Stimulated activated naive B cell treated with anti-CD40 and anti-IgM and Interleukin-4, amounts not matched to agents 10 μg/mL and 1 μg/mL and 100 μg/mL, for 72 hours (primary cell): ENCODE measurements at regions not wholly inside any gene's neighbourhood (a gene's known extent, or its start where the extent isn't known, plus 50 kb on each side); places are given as distances from the start of the nearest gene placed in this dataset.

Experiments used
- ATAC-seq, 2 donors: fragments of 150-1000 bp; cut with Tn5 transposase; replicated peaks; 2 replicates each; pipeline ENCODE4 v1.10.0; 2021; ENCODE audit warnings: moderate library complexity in 1 of 2
- DNase-seq: peaks from one replicate; pipeline ENCODE4 v3.0.0; 2021
- H3K27ac Mint-ChIP-seq: one replicate; pipeline ENCODE4 v1.8.0; 2022; ENCODE audit warnings: mild to moderate bottlenecking, mixed read lengths
- H3K27me3 Mint-ChIP-seq, 2 donors: one replicate each; pipeline ENCODE4 v1.8.0; 2022; ENCODE audit warnings: mixed read lengths in 2 of 2
- H3K36me3 Mint-ChIP-seq, 2 donors: one replicate each; pipeline ENCODE4 v1.8.0; 2022; ENCODE audit warnings: mixed read lengths in 2 of 2, mild to moderate bottlenecking in 1 of 2
- H3K4me1 Mint-ChIP-seq, 2 donors: one replicate each; pipeline ENCODE4 v1.8.0; 2022; ENCODE audit warnings: mixed read lengths in 2 of 2, mild to moderate bottlenecking in 1 of 2
- H3K4me3 Mint-ChIP-seq, 2 donors: one replicate each; pipeline ENCODE4 v1.8.0; 2022; ENCODE audit warnings: mild to moderate bottlenecking in 2 of 2, mixed read lengths in 2 of 2, moderate library complexity in 1 of 2
- H3K9me3 Mint-ChIP-seq, 2 donors: one replicate each; pipeline ENCODE4 v1.8.0; 2022; ENCODE audit warnings: mixed read lengths in 2 of 2, mild to moderate bottlenecking in 1 of 2

GRCh38 chr9:86660146-86660943 lies 287.0 kb downstream of the GAS1 start:
- DNase-seq (no peak), ATAC-seq (no peak)
- Mint-ChIP-seq H3K27ac (no peak overlapping the region), H3K36me3 (no peaks in the 10 kb centered on the region), H3K4me3 (no peak overlapping the region), H3K4me1 (no peaks in the 10 kb centered on the region), H3K9me3 (peaks cover 0 to 7% of the 10 kb centered on the region in 2 donors), H3K27me3 (no peaks in the 10 kb centered on the region)

DNA sequence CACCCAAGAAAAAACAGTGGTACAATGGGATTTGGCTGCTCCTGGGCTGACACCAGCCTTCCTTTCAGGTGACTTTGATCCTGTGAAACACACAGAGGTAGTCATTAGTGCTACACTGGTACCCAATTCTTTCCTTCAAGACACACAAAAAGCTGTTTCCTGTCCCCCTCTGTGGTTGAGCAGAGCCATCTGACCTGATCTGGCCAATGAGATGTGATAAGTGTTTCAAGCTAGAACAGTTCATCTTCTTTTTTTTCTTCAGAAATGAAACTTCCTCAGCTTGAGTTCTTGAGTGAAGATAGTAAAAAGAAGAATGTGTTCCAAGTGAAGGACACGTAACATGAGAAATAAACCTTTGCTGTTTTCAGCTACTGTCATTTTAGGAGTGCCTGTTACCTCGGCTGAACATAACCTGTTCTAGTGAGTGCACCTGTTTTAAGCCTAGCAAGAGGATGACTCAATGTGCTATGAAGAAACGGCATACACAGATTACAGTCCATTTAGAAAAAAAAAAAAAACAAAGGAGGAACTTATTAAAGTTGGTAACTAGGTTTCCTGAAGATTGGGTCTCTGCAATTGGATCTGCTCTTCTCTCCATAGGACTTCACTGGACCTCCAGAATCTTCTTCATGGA lies 287.8 kb downstream of the GAS1 start:
- H3K9me3 Mint-ChIP-seq: peaks cover 0 to 10% of the 10 kb centered on the region in 2 donors
- DNase-seq (no peak), ATAC-seq (no peak)
- H3K4me1 Mint-ChIP-seq: no peaks in the 10 kb centered on the region
- no peak overlapping the region for H3K4me3 Mint-ChIP-seq
- H3K27ac Mint-ChIP-seq: no peak overlapping the region
- no peaks in the 10 kb centered on the region for H3K36me3 Mint-ChIP-seq
- no peaks in the 10 kb centered on the region for H3K27me3 Mint-ChIP-seq

DNA sequence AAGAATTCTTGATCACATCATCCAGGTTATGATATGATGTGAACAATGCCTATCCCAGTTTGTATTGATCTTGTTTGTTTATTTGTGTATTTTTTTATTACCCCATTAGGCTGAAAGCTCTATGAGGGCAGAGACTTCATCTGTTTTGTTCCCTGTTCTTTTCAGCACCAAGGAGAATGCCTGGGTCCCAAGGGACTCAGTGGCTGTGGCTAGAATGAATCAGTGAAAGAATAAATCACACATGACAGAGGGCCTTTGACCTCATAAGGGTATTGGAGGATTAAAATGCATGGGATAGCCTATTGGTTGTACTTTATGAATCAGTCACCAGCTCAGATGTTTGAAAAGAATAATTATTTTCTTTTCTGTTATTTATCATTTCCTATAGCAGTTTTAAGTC lies 292.2 kb downstream of the GAS1 start:
- no peak for DNase-seq
- Mint-ChIP-seq H3K9me3 (peaks cover 7 to 15% of the 10 kb centered on the region in 2 donors), H3K27ac (no peak overlapping the region), H3K27me3 (no peaks in the 10 kb centered on the region), H3K36me3 (no peaks in the 10 kb centered on the region), H3K4me3 (no peak overlapping the region), H3K4me1 (peaks cover 0 to 2% of the 10 kb centered on the region in 2 donors)
- no peak for ATAC-seq

DNA sequence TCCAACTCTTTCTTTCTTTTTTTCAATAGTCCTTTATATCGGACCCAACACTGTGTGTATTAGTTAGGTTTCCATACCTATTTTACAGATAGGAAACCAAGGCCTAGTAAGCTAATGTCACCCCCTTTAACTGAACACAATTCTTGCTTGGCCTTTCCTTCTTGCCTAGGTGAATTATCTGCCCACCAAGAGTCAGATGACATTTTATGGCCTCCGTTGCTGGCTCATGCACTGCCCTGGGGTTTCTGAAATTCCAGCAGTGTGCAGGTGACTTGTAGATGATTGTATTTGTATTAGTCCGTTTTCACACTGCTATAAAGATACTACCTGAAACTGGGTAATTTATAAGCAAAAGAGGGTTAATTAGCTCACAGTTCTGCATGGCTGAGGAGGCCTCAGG lies 293.8 kb downstream of the GAS1 start:
- ATAC-seq (no peak), DNase-seq (no peak)
- Mint-ChIP-seq H3K4me3 (no peak overlapping the region), H3K4me1 (peaks cover 0 to 5% of the 10 kb centered on the region in 2 donors), H3K27ac (no peak overlapping the region), H3K36me3 (no peaks in the 10 kb centered on the region), H3K27me3 (no peaks in the 10 kb centered on the region), H3K9me3 (peaks cover 7 to 15% of the 10 kb centered on the region in 2 donors)

DNA sequence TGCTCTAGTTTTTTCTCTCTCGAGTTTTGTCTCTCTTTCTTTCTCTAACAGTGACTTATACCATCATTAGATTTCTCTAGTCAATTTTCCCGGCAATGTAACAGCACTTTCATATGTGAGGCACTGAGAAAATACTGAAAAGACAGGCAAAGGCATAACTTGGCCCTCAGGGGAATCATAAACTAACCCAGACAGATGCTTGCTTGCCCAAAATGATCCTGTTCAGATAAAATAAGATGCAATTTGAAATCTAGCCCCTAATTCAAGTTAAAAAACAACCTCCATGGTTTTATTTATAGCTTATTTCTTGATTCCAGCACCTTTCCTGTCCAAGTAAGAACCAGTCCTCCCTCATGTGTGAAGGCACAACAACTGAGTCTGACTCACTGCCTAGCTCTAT lies 294.6 kb downstream of the GAS1 start:
- no peak overlapping the region for H3K27ac Mint-ChIP-seq
- ATAC-seq (no peak), DNase-seq (no peak)
- peaks cover 7 to 15% of the 10 kb centered on the region in 2 donors for H3K9me3 Mint-ChIP-seq
- H3K27me3 Mint-ChIP-seq: no peaks in the 10 kb centered on the region
- peaks cover 0 to 5% of the 10 kb centered on the region in 2 donors for H3K4me1 Mint-ChIP-seq
- no peaks in the 10 kb centered on the region for H3K36me3 Mint-ChIP-seq
- H3K4me3 Mint-ChIP-seq: no peak overlapping the region

GRCh38 chr9:86649913-86650312 lies 295.7 kb upstream of the TUT7 start:
- Mint-ChIP-seq H3K4me1 (peaks cover 0 to 5% of the 10 kb centered on the region in 2 donors), H3K27ac (no peak overlapping the region), H3K9me3 (peaks cover 6 to 7% of the 10 kb centered on the region in 2 donors), H3K36me3 (no peaks in the 10 kb centered on the region), H3K27me3 (no peaks in the 10 kb centered on the region), H3K4me3 (no peak overlapping the region)
- DNase-seq (no peak), ATAC-seq (no peak)

DNA sequence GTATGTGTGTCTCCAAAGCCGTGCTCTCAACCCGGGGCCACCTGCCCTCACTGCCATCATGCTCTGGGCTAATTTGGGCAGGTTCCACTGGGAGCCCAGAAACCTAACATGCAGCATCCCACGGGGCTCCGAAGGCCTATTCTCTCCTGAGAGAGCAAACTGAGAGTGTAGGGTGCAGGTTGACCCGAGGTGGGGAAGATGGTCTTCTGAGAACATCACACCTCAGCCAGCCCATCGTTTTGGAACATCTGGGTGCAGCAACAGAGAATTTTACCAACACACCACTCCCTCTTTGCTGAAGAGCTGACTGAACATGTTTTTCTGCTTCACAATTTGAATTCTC lies 294.6 kb upstream of the TUT7 start:
- H3K9me3 Mint-ChIP-seq: peaks cover 5 to 6% of the 10 kb centered on the region in 2 donors
- no peak for ATAC-seq

GRCh38 chr9:86648156-86648827 lies 294.1 kb upstream of the TUT7 start:
- Mint-ChIP-seq H3K36me3 (no peaks in the 10 kb centered on the region), H3K4me3 (no peak overlapping the region), H3K4me1 (peaks cover 0 to 5% of the 10 kb centered on the region in 2 donors), H3K9me3 (peaks cover 1% of the 10 kb centered on the region in 2 donors), H3K27me3 (no peaks in the 10 kb centered on the region), H3K27ac (no peak overlapping the region)
- DNase-seq (no peak), ATAC-seq (no peak)

More for the DNA sequence above, 294.6 kb upstream of the TUT7 start:
- DNase-seq: no peak
- no peaks in the 10 kb centered on the region for H3K36me3 Mint-ChIP-seq
- peaks cover 0 to 5% of the 10 kb centered on the region in 2 donors for H3K4me1 Mint-ChIP-seq
- no peak overlapping the region for H3K27ac Mint-ChIP-seq
- H3K4me3 Mint-ChIP-seq: no peak overlapping the region
- no peaks in the 10 kb centered on the region for H3K27me3 Mint-ChIP-seq

DNA sequence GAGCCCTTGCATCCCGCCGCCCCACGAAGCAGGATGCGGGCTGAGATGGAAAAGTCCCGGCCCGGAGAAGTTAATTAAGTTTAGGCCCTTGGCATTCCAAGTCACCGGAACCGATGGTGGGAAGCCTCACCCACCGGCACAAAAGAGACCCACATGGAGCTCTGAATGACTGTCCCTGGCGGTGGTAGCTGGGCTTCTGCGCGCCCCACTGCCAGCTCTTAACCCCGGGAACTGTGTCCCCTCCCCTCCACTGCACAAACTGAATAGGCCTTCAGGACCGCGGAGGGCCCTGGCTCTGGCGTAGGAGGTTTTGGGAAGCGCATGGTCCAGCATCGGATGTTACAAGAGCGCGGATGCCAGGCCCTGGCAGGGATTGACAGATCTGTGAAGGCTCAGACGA lies 291.1 kb upstream of the TUT7 start:
- Mint-ChIP-seq H3K9me3 (no peaks in the 10 kb centered on the region), H3K36me3 (no peaks in the 10 kb centered on the region)
- no peak for ATAC-seq

DNA sequence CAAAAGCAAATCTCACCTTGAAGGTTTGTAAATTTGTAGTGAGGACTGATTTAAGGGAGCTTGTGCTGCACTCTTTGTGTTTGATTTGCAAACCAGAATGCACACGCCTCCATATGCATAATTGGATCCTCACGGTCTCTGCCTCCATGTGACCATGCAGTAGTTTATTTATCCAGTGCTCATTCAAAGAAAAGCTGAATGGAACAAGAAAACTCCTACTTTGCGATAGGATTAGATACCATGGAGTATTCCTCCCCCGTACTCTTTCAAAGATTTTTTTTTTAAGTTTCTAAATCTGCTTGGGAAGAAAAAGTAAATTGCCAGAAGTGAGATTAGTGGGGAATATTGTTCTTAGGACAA lies 290.4 kb upstream of the TUT7 start:
- H3K9me3 Mint-ChIP-seq: no peaks in the 10 kb centered on the region
- H3K27ac Mint-ChIP-seq: no peak overlapping the region
- H3K4me1 Mint-ChIP-seq: no peaks in the 10 kb centered on the region
- H3K27me3 Mint-ChIP-seq: no peaks in the 10 kb centered on the region
- no peaks in the 10 kb centered on the region for H3K36me3 Mint-ChIP-seq
- no peak overlapping the region for H3K4me3 Mint-ChIP-seq
- DNase-seq: no peak
- no peak for ATAC-seq

More for the DNA sequence above, 291.1 kb upstream of the TUT7 start:
- no peak for DNase-seq
- no peaks in the 10 kb centered on the region for H3K27me3 Mint-ChIP-seq
- peaks cover 0 to 4% of the 10 kb centered on the region in 2 donors for H3K4me1 Mint-ChIP-seq
- no peak overlapping the region for H3K4me3 Mint-ChIP-seq
- no peak overlapping the region for H3K27ac Mint-ChIP-seq

DNA sequence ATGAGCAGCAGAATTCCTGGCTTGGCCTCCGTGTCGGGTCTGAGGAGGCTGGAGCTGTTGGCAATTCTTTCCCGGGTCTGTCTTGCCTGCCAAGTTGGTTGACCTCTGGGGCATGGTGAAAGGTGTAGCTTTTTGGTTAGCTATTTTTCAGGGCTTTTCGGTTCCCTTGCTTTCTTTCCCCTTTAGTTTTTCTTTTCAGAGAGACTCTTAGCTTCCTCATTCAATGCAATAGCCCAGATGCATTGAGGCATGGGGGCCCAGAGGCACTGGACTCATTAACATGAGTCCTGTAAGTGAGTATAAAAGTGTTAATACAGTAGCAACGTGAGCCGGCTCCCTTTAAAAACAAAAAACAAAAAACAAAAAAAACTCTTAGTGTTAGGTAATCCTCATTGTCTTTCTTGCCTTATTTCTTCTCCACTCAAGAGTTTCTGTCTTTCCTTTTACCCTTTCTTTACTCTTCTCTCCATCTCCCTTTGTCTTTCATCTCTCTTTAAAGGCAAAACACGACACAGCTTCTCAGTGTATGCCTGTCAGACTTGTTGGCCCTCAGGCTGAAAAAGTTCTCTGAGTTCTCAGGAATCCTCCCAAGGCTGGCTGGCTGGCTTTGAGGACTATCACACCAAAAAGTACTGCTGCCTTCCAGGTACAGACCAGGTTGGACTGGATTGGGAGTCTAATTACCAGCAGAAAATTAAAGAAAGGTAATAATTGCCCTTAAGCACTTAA lies 289.9 kb upstream of the TUT7 start:
- Mint-ChIP-seq H3K4me3 (no peak overlapping the region), H3K4me1 (no peaks in the 10 kb centered on the region), H3K27ac (no peak overlapping the region), H3K9me3 (no peaks in the 10 kb centered on the region), H3K27me3 (no peaks in the 10 kb centered on the region), H3K36me3 (no peaks in the 10 kb centered on the region)
- ATAC-seq: no peak
- DNase-seq: no peak

GRCh38 chr9:86642721-86643120 lies 288.5 kb upstream of the TUT7 start:
- DNase-seq: no peak
- Mint-ChIP-seq H3K4me3 (no peak overlapping the region), H3K4me1 (no peaks in the 10 kb centered on the region), H3K27ac (no peak overlapping the region), H3K9me3 (no peaks in the 10 kb centered on the region), H3K36me3 (no peaks in the 10 kb centered on the region), H3K27me3 (peaks cover 0 to 3% of the 10 kb centered on the region in 2 donors)
- ATAC-seq: no peak

GRCh38 chr9:86641970-86642369 lies 287.8 kb upstream of the TUT7 start:
- ATAC-seq (no peak), DNase-seq (no peak)
- Mint-ChIP-seq H3K36me3 (no peaks in the 10 kb centered on the region), H3K27me3 (peaks cover 0 to 9% of the 10 kb centered on the region in 2 donors), H3K9me3 (no peaks in the 10 kb centered on the region), H3K4me3 (no peak overlapping the region), H3K4me1 (no peaks in the 10 kb centered on the region), H3K27ac (no peak overlapping the region)

DNA sequence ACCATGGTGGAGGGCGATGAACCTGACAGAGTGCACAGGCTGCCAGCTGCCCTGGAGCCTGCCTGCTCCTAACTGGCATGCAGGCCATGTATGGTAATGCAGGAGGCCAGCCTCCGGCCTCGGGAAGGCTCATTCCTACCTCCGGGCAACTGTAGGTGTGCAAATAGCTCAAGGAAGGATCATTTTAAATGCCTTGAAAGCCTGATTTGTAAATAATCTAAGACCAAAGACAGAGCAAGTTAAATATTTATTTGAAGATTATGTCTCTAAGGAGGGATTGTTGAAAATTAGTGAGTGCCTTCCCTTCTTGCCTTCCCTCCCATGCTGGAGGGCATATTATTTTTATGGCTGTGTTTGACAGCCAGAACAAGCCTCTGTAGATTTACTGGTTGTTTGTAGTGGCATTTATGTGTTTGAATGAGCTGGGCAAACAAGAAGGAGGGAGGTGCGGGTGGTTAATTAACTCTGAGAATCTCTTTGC lies 285.7 kb upstream of the TUT7 start:
- ATAC-seq: no peak
- DNase-seq: no peak
- no peak overlapping the region for H3K4me3 Mint-ChIP-seq
- no peak overlapping the region for H3K27ac Mint-ChIP-seq
- H3K4me1 Mint-ChIP-seq: no peaks in the 10 kb centered on the region
- H3K27me3 Mint-ChIP-seq: peaks cover 10 to 28% of the 10 kb centered on the region in 2 donors
- H3K9me3 Mint-ChIP-seq: peaks cover under 1 to 2% of the 10 kb centered on the region in 2 donors
- H3K36me3 Mint-ChIP-seq: no peaks in the 10 kb centered on the region
